ENCODE measurements at regions not wholly inside any gene's neighbourhood (a gene's known extent, or its start where the extent isn't known, plus 50 kb on each side); places are given as distances from the start of the nearest gene placed in this dataset.
"Not testable (repeated sequence)": the region's sequence is repeated elsewhere in the genome, so short reads cannot be mapped to it uniquely, and the experiment has no call there.

GRCh38 chr5:110824936-110825441 is 86.2 kb downstream of the SLC25A46 start:
- no peaks in the 10 kb centered on the region for H3F3A ChIP-seq (ENCODE audit: insufficient read depth, low read length)
- H3K4me3 ChIP-seq (ENCODE audit: low read depth, low read length, poor library complexity, severe bottlenecking), result no peak overlapping the region
- H2AFZ ChIP-seq (ENCODE audit: low read length), result no peak overlapping the region
- H3K36me3 ChIP-seq (ENCODE audit: insufficient read depth, low read length), result no peaks in the 10 kb centered on the region
- no peak for TF ChIP-seq EZH2 (IDR thresholded peaks at IDR 0.05; ENCODE audit: borderline replicate concordance, low read length)
- no peak for TF ChIP-seq CTCF (IDR thresholded peaks at IDR 0.05; ENCODE audit: low read length)
- H3K27ac ChIP-seq (ENCODE audit: low read depth, low read length, poor library complexity, severe bottlenecking), result no peak overlapping the region
- H3K9ac ChIP-seq (ENCODE audit: low read length), result no peak overlapping the region
- H3K9me3 ChIP-seq (ENCODE audit: low read length), result peaks cover 7% of the 10 kb centered on the region
- no peaks in the 10 kb centered on the region for H3K9me2 ChIP-seq (ENCODE audit: low read depth, low read length)
- H3K27me3 ChIP-seq (ENCODE audit: insufficient read depth, low read length), result no peaks in the 10 kb centered on the region
- H3K79me2 ChIP-seq (ENCODE audit: insufficient read depth, low read length), result no peaks in the 10 kb centered on the region
- no peaks in the 10 kb centered on the region for H3K4me1 ChIP-seq (ENCODE audit: insufficient read depth, low read length, severe bottlenecking)
- H4K20me1 ChIP-seq (ENCODE audit: insufficient read depth, low read length), result no peaks in the 10 kb centered on the region
- no peak overlapping the region for H3K4me2 ChIP-seq (ENCODE audit: low read length)

- no peak overlapping the region for H3K9ac ChIP-seq (ENCODE audit: low read length)
- H3K79me2 ChIP-seq (ENCODE audit: insufficient read depth, low read length), result no peaks in the 10 kb centered on the region
- no peaks in the 10 kb centered on the region for H3K27me3 ChIP-seq (ENCODE audit: insufficient read depth, low read length)
- no peak overlapping the region for H3K4me3 ChIP-seq (ENCODE audit: low read depth, low read length, poor library complexity, severe bottlenecking)
- TF ChIP-seq CTCF (IDR thresholded peaks at IDR 0.05; ENCODE audit: low read length) (no peak), EZH2 (IDR thresholded peaks at IDR 0.05; ENCODE audit: borderline replicate concordance, low read length) (no peak)
- H3K9me2 ChIP-seq (ENCODE audit: low read depth, low read length), result no peaks in the 10 kb centered on the region
- no peak overlapping the region for H3K4me2 ChIP-seq (ENCODE audit: low read length)
- H2AFZ ChIP-seq (ENCODE audit: low read length), result no peak overlapping the region
- H3F3A ChIP-seq (ENCODE audit: insufficient read depth, low read length), result no peaks in the 10 kb centered on the region
- H3K27ac ChIP-seq (ENCODE audit: low read depth, low read length, poor library complexity, severe bottlenecking), result no peak overlapping the region
- H3K36me3 ChIP-seq (ENCODE audit: insufficient read depth, low read length), result no peaks in the 10 kb centered on the region
- peaks cover 7% of the 10 kb centered on the region for H3K9me3 ChIP-seq (ENCODE audit: low read length)
- no peaks in the 10 kb centered on the region for H4K20me1 ChIP-seq (ENCODE audit: insufficient read depth, low read length)
- no peaks in the 10 kb centered on the region for H3K4me1 ChIP-seq (ENCODE audit: insufficient read depth, low read length, severe bottlenecking)
Measured at GRCh38 chr5:110832683-110833082, 93.9 kb downstream of the SLC25A46 start.

- H2AFZ ChIP-seq (ENCODE audit: low read length); H3K27ac ChIP-seq (ENCODE audit: low read depth, low read length, poor library complexity, severe bottlenecking); H3K4me3 ChIP-seq (ENCODE audit: low read depth, low read length, poor library complexity, severe bottlenecking); H3F3A ChIP-seq (ENCODE audit: insufficient read depth, low read length); H3K79me2 ChIP-seq (ENCODE audit: insufficient read depth, low read length); H3K4me1 ChIP-seq (ENCODE audit: insufficient read depth, low read length, severe bottlenecking); H4K20me1 ChIP-seq (ENCODE audit: insufficient read depth, low read length); H3K4me2 ChIP-seq (ENCODE audit: low read length); H3K27me3 ChIP-seq (ENCODE audit: insufficient read depth, low read length); H3K9ac ChIP-seq (ENCODE audit: low read length); H3K9me2 ChIP-seq (ENCODE audit: low read depth, low read length); H3K9me3 ChIP-seq (ENCODE audit: low read length); H3K36me3 ChIP-seq (ENCODE audit: insufficient read depth, low read length): not testable (repeated sequence)
Measured at GRCh38 chr5:110834933-110835332, 96.1 kb downstream of the SLC25A46 start.

GRCh38 chr5:110836851-110837250 is 98.0 kb downstream of the SLC25A46 start:
- no peaks in the 10 kb centered on the region for H3K79me2 ChIP-seq (ENCODE audit: insufficient read depth, low read length)
- no peaks in the 10 kb centered on the region for H3K36me3 ChIP-seq (ENCODE audit: insufficient read depth, low read length)
- H3K4me3 ChIP-seq (ENCODE audit: low read depth, low read length, poor library complexity, severe bottlenecking), result no peak overlapping the region
- H2AFZ ChIP-seq (ENCODE audit: low read length), result no peak overlapping the region
- H3K27ac ChIP-seq (ENCODE audit: low read depth, low read length, poor library complexity, severe bottlenecking), result no peak overlapping the region
- no peaks in the 10 kb centered on the region for H3F3A ChIP-seq (ENCODE audit: insufficient read depth, low read length)
- H3K27me3 ChIP-seq (ENCODE audit: insufficient read depth, low read length), result no peaks in the 10 kb centered on the region
- H3K9me2 ChIP-seq (ENCODE audit: low read depth, low read length), result no peaks in the 10 kb centered on the region
- H3K9ac ChIP-seq (ENCODE audit: low read length), result no peak overlapping the region
- H4K20me1 ChIP-seq (ENCODE audit: insufficient read depth, low read length), result no peaks in the 10 kb centered on the region
- no peak overlapping the region for H3K4me2 ChIP-seq (ENCODE audit: low read length)
- TF ChIP-seq EZH2 (IDR thresholded peaks at IDR 0.05; ENCODE audit: borderline replicate concordance, low read length) (no peak), CTCF (IDR thresholded peaks at IDR 0.05; ENCODE audit: low read length) (no peak)
- no peaks in the 10 kb centered on the region for H3K9me3 ChIP-seq (ENCODE audit: low read length)
- H3K4me1 ChIP-seq (ENCODE audit: insufficient read depth, low read length, severe bottlenecking), result no peaks in the 10 kb centered on the region

- not testable (repeated sequence) for H3K9me3 ChIP-seq (ENCODE audit: low read length); H3F3A ChIP-seq (ENCODE audit: insufficient read depth, low read length); H3K9ac ChIP-seq (ENCODE audit: low read length); H3K4me2 ChIP-seq (ENCODE audit: low read length); H3K4me3 ChIP-seq (ENCODE audit: low read depth, low read length, poor library complexity, severe bottlenecking); H4K20me1 ChIP-seq (ENCODE audit: insufficient read depth, low read length); H3K4me1 ChIP-seq (ENCODE audit: insufficient read depth, low read length, severe bottlenecking); H3K27ac ChIP-seq (ENCODE audit: low read depth, low read length, poor library complexity, severe bottlenecking); H3K9me2 ChIP-seq (ENCODE audit: low read depth, low read length); H3K27me3 ChIP-seq (ENCODE audit: insufficient read depth, low read length); H3K36me3 ChIP-seq (ENCODE audit: insufficient read depth, low read length); H3K79me2 ChIP-seq (ENCODE audit: insufficient read depth, low read length); H2AFZ ChIP-seq (ENCODE audit: low read length)
Measured at GRCh38 chr5:110838357-110838756, 99.5 kb downstream of the SLC25A46 start.
